B cell (primary cell): ENCODE measurements at regions not wholly inside any gene's neighbourhood (a gene's known extent, or its start where the extent isn't known, plus 50 kb on each side); places are given as distances from the start of the nearest gene placed in this dataset.

Experiments
- CTCF ChIP-seq: fragments of 200-600 bp; IDR thresholded peaks from one replicate; pipeline ENCODE4 v1.8.0; 2022; ENCODE audit warnings: antibody characterized with exemption, mild to moderate bottlenecking
- EZH2 ChIP-seq: IDR thresholded peaks from 2 replicates; pipeline ENCODE4 v1.6.1; 2012; ENCODE audit warnings: borderline replicate concordance, low read depth, mild to moderate bottlenecking, moderate library complexity, low read length; ENCODE audit not compliant: insufficient read depth, poor library complexity, severe bottlenecking

GRCh38 chr12:47364261-47364660 is 284.5 kb upstream of the AMIGO2 start:
- TF ChIP-seq CTCF (no peak), EZH2 (no peak)
